ENCODE measurements at regions not wholly inside any gene's neighbourhood (a gene's known extent, or its start where the extent isn't known, plus 50 kb on each side); places are given as distances from the start of the nearest gene placed in this dataset.

GRCh38 chr6:33880766-33881165, 77.0 kb upstream of the MLN start:
- peaks cover 97% of the 10 kb centered on the region for H3K27me3 Mint-ChIP-seq (ENCODE audit: unreplicated experiment)
- TF ChIP-seq, protein P1, sequence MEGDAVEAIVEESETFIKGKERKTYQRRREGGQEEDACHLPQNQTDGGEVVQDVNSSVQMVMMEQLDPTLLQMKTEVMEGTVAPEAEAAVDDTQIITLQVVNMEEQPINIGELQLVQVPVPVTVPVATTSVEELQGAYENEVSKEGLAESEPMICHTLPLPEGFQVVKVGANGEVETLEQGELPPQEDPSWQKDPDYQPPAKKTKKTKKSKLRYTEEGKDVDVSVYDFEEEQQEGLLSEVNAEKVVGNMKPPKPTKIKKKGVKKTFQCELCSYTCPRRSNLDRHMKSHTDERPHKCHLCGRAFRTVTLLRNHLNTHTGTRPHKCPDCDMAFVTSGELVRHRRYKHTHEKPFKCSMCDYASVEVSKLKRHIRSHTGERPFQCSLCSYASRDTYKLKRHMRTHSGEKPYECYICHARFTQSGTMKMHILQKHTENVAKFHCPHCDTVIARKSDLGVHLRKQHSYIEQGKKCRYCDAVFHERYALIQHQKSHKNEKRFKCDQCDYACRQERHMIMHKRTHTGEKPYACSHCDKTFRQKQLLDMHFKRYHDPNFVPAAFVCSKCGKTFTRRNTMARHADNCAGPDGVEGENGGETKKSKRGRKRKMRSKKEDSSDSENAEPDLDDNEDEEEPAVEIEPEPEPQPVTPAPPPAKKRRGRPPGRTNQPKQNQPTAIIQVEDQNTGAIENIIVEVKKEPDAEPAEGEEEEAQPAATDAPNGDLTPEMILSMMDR (IDR thresholded peaks at IDR 0.05; ENCODE audit: unreplicated experiment), result no peak

DNA sequence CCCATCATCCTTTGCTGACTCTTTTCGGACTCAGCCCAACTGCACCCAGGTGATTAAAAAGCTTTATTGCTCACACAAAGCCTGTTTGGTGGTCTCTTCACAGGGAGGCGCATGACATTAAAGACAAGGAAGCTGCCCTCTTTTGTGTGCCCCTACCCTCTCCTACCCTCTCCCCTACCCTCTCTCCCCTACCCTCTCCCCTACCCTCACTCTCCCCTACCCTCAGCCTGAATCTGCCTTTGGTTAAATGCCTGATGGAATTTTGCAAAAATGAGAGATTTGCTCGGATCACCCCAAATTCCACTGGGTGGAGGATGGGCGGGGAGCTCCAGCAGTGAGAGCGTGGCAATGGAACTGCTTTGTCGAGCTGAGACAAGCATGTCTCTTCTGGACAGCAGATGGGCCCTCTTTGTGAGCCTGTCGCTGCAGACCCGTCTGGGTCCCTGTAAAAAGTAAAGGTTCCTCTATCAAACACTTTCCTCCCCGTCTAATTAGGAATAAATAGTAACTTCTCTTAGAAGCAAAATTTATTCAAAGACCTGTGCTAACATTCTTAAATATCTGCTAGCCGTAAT, 76.4 kb upstream of the MLN start:
- H3K36me3 Mint-ChIP-seq (ENCODE audit: insufficient read depth, unreplicated experiment), result no peaks in the 10 kb centered on the region
- no peak for DNase-seq
- peaks cover 100% of the 10 kb centered on the region for H3K27me3 Mint-ChIP-seq (ENCODE audit: unreplicated experiment)
- no peak overlapping the region for H3K4me3 Mint-ChIP-seq (ENCODE audit: low read depth, unreplicated experiment)
- CTCF ChIA-PET, result interaction anchor here (0.6 kb wide), 1 partner anchor 1022 kb away, joined by 8 read pairs; no protein-coding TSS in a partner anchor
- no TSS peak for BruUV-seq (replicated peaks)
- intact Hi-C loops (cut with micrococcal nuclease; ENCODE audit: unreplicated experiment), result no loop called here
- H3K9me3 Mint-ChIP-seq (ENCODE audit: low read depth, unreplicated experiment), result no peaks in the 10 kb centered on the region
- TF ChIP-seq, protein P1 (IDR thresholded peaks at IDR 0.05; ENCODE audit: unreplicated experiment), result no peak
- peaks cover 6% of the 10 kb centered on the region for H3K4me1 Mint-ChIP-seq (ENCODE audit: low read depth, unreplicated experiment)
- no peak overlapping the region for H3K27ac Mint-ChIP-seq (ENCODE audit: unreplicated experiment)

More at GRCh38 chr6:33880766-33881165, 77.0 kb upstream of the MLN start:
- Mint-ChIP-seq H3K4me1 (ENCODE audit: low read depth, unreplicated experiment) (peaks cover 9% of the 10 kb centered on the region), H3K9me3 (ENCODE audit: low read depth, unreplicated experiment) (no peaks in the 10 kb centered on the region), H3K4me3 (ENCODE audit: low read depth, unreplicated experiment) (no peak overlapping the region), H3K36me3 (ENCODE audit: insufficient read depth, unreplicated experiment) (no peaks in the 10 kb centered on the region), H3K27ac (ENCODE audit: unreplicated experiment) (no peak overlapping the region)
- no TSS peak for BruUV-seq (replicated peaks)
- intact Hi-C loops (cut with micrococcal nuclease; ENCODE audit: unreplicated experiment), result no loop called here
- no peak for DNase-seq
- CTCF ChIA-PET, result interaction anchor here (0.6 to 0.8 kb wide), 3 partner anchors 265 to 1187 kb away, joined by 3 to 8 read pairs (median 6); no protein-coding TSS in a partner anchor

GRCh38 chr6:33878562-33878961, 74.8 kb upstream of the MLN start:
- CTCF ChIA-PET, result no interaction called here
- no peak for DNase-seq
- no peaks in the 10 kb centered on the region for H3K4me1 Mint-ChIP-seq (ENCODE audit: low read depth, unreplicated experiment)
- no peaks in the 10 kb centered on the region for H3K9me3 Mint-ChIP-seq (ENCODE audit: low read depth, unreplicated experiment)
- no peak overlapping the region for H3K27ac Mint-ChIP-seq (ENCODE audit: unreplicated experiment)
- H3K27me3 Mint-ChIP-seq (ENCODE audit: unreplicated experiment), result peaks cover 100% of the 10 kb centered on the region
- BruUV-seq (replicated peaks), result no TSS peak
- TF ChIP-seq, protein P1 (IDR thresholded peaks at IDR 0.05; ENCODE audit: unreplicated experiment), result no peak
- no peaks in the 10 kb centered on the region for H3K36me3 Mint-ChIP-seq (ENCODE audit: insufficient read depth, unreplicated experiment)
- H3K4me3 Mint-ChIP-seq (ENCODE audit: low read depth, unreplicated experiment), result no peak overlapping the region
- intact Hi-C loops (cut with micrococcal nuclease; ENCODE audit: unreplicated experiment), result no loop called here

GRCh38 chr6:33877982-33878535, 74.3 kb upstream of the MLN start:
- no peak for DNase-seq
- Mint-ChIP-seq H3K4me1 (ENCODE audit: low read depth, unreplicated experiment) (no peaks in the 10 kb centered on the region), H3K27me3 (ENCODE audit: unreplicated experiment) (peaks cover 100% of the 10 kb centered on the region), H3K27ac (ENCODE audit: unreplicated experiment) (no peak overlapping the region), H3K4me3 (ENCODE audit: low read depth, unreplicated experiment) (no peak overlapping the region), H3K9me3 (ENCODE audit: low read depth, unreplicated experiment) (no peaks in the 10 kb centered on the region), H3K36me3 (ENCODE audit: insufficient read depth, unreplicated experiment) (no peaks in the 10 kb centered on the region)
- intact Hi-C loops (cut with micrococcal nuclease; ENCODE audit: unreplicated experiment), result no loop called here
- CTCF ChIA-PET, result interaction anchor here (0.6 kb wide), 1 partner anchor 19 kb away, joined by 4 read pairs; no protein-coding TSS in a partner anchor
- BruUV-seq (replicated peaks), result no TSS peak
- TF ChIP-seq, protein P1 (IDR thresholded peaks at IDR 0.05; ENCODE audit: unreplicated experiment), result no peak

Measured in Calu3 (cell line).